GM23248 (cell line): ENCODE measurements at regions not wholly inside any gene's neighbourhood (a gene's known extent, or its start where the extent isn't known, plus 50 kb on each side); places are given as distances from the start of the nearest gene placed in this dataset.

Experiments used
- EZH2 ChIP-seq: fragments of 200-600 bp; sonication (generic); IDR thresholded peaks from 2 replicates; pipeline ENCODE4 v1.6.1; 2018; ENCODE audit warnings: antibody characterized with exemption, mild to moderate bottlenecking; ENCODE audit not compliant: insufficient read depth, poor library complexity, severe bottlenecking
- EZH2phosphoT487 ChIP-seq: fragments of 200-600 bp; sonication (generic); IDR thresholded peaks from 2 replicates; pipeline ENCODE4 v1.6.1; 2018; ENCODE audit warnings: antibody characterized with exemption, moderate library complexity, mild to moderate bottlenecking, low read depth; ENCODE audit not compliant: insufficient read depth

DNA sequence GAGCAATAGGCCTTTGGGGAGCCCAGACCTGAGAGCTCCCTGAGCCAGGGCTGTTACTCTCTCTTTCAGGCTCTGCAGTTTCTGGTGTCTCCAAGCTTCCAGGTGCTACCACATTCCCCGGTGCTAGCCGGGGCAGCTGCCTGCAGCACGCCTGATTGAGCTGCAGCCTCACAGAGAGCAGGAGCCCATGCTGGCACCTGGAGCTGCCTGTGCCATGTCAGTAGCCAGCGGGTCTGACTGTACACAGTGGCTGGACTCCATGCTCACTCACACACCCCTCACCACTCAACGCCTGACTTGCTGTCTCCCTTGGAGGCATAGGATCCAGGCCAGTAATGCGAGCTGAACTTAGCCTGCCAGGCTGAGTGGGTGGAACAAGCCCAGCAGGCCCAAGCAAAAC, 800.4 kb upstream of the AGA start:
- TF ChIP-seq EZH2phosphoT487 (no peak), EZH2 (no peak)
